Liver (tissue), 8 donors: ENCODE measurements at regions not wholly inside any gene's neighbourhood (a gene's known extent, or its start where the extent isn't known, plus 50 kb on each side); places are given as distances from the start of the nearest gene placed in this dataset.

ENCODE experiments used
- DNase-seq: peaks from one replicate; pipeline ENCODE4 v3.0.0-alpha.2; 2017; ENCODE audit warnings: low spot score
- H3K27ac ChIP-seq, 2 donors: one replicate each; pipeline ENCODE4 v1.7.0; 2013; ENCODE audit warnings: inconsistent platforms in 2 of 2, low read length in 2 of 2, control low read depth in 1 of 2, low read depth in 1 of 2, mild to moderate bottlenecking in 1 of 2
- H3K27me3 ChIP-seq, 4 donors: one replicate each; pipeline versions ENCODE4 v1.6.1 to v1.7.0; 2013; ENCODE audit warnings: low read length in 3 of 4, inconsistent platforms in 1 of 4, mild to moderate bottlenecking in 1 of 4, moderate library complexity in 1 of 4; ENCODE audit not compliant: control insufficient read depth in 4 of 4, insufficient read depth in 4 of 4
- H3K36me3 ChIP-seq, 4 donors: one replicate each; pipeline versions ENCODE4 v1.6.1 to v1.7.0; 2013; ENCODE audit warnings: low read length in 3 of 4, mild to moderate bottlenecking in 3 of 4, low read depth in 1 of 4, moderate library complexity in 1 of 4; ENCODE audit not compliant: control insufficient read depth in 4 of 4, insufficient read depth in 3 of 4
- H3K4me1 ChIP-seq, 4 donors: one replicate each; pipeline versions ENCODE4 v1.6.1 to v1.7.0; 2013; ENCODE audit warnings: low read length in 3 of 4, mild to moderate bottlenecking in 3 of 4, moderate library complexity in 1 of 4; ENCODE audit not compliant: control insufficient read depth in 4 of 4, insufficient read depth in 4 of 4
- H3K4me3 ChIP-seq, 3 donors: one replicate each; pipeline versions ENCODE4 v1.6.1 to v1.7.0; 2013; ENCODE audit warnings: low read length in 3 of 3, control low read depth in 1 of 3, low read depth in 1 of 3, mild to moderate bottlenecking in 1 of 3
- H3K9ac ChIP-seq, 2 donors: one replicate each; pipeline ENCODE4 v1.7.0; 2013; ENCODE audit warnings: low read length in 2 of 2, mild to moderate bottlenecking in 2 of 2, moderate library complexity in 2 of 2, control low read depth in 1 of 2, low read depth in 1 of 2
- H3K9me3 ChIP-seq, 4 donors: one replicate each; pipeline versions ENCODE4 v1.6.1 to v1.7.0; 2013; ENCODE audit warnings: low read length in 3 of 4; ENCODE audit not compliant: control insufficient read depth in 4 of 4
- EGR1 ChIP-seq, 2 donors: IDR thresholded peaks; 2 replicates each; pipeline ENCODE4 v1.6.1; 2016 to 2018; ENCODE audit warnings: antibody characterized with exemption in 2 of 2, low read depth in 2 of 2
- FOXA1 ChIP-seq: IDR thresholded peaks from 2 replicates; pipeline ENCODE4 v1.6.1; 2016; ENCODE audit warnings: antibody characterized with exemption
- FOXA2 ChIP-seq: IDR thresholded peaks from 2 replicates; pipeline ENCODE4 v1.6.1; 2016; ENCODE audit warnings: antibody characterized with exemption
- GABPA ChIP-seq, 2 donors: IDR thresholded peaks in 1 of 2; conservative IDR thresholded peaks in 1 of 2; 2 replicates each; pipeline ENCODE4 v1.6.1; 2016; ENCODE audit warnings: antibody characterized with exemption in 2 of 2, mild to moderate bottlenecking in 1 of 2, moderate library complexity in 1 of 2
- HNF4A ChIP-seq, 2 donors: conservative IDR thresholded peaks; 2 replicates each; pipeline ENCODE4 v1.6.1; 2016; ENCODE audit warnings: antibody characterized with exemption in 2 of 2, mild to moderate bottlenecking in 2 of 2
- HNF4G ChIP-seq: IDR thresholded peaks from 2 replicates; pipeline ENCODE4 v1.6.1; 2016; ENCODE audit warnings: antibody characterized with exemption
- JUND ChIP-seq, 2 donors: IDR thresholded peaks; 2 replicates each; pipeline ENCODE4 v1.6.1; 2016; ENCODE audit warnings: antibody characterized with exemption in 2 of 2
- MAX ChIP-seq: IDR thresholded peaks from 2 replicates; pipeline ENCODE4 v1.6.1; 2016; ENCODE audit warnings: antibody characterized with exemption
- NR2F2 ChIP-seq: IDR thresholded peaks from 2 replicates; pipeline ENCODE4 v1.6.1; 2016; ENCODE audit warnings: antibody characterized with exemption
- RAD21 ChIP-seq, 2 donors: IDR thresholded peaks; 2 replicates each; pipeline ENCODE4 v1.6.1; 2016; ENCODE audit warnings: antibody characterized with exemption in 2 of 2, mild to moderate bottlenecking in 2 of 2
- REST ChIP-seq: IDR thresholded peaks from 2 replicates; pipeline ENCODE4 v1.6.1; 2016; ENCODE audit warnings: antibody characterized with exemption, mild to moderate bottlenecking
- RXRA ChIP-seq, 2 donors: IDR thresholded peaks; 2 replicates each; pipeline ENCODE4 v1.6.1; 2017 to 2018; ENCODE audit warnings: antibody characterized with exemption in 2 of 2, mild to moderate bottlenecking in 1 of 2
- SP1 ChIP-seq: IDR thresholded peaks from 2 replicates; pipeline ENCODE4 v1.6.1; 2018; ENCODE audit warnings: antibody characterized with exemption, mild to moderate bottlenecking
- TAF1 ChIP-seq: conservative IDR thresholded peaks from 2 replicates; pipeline ENCODE4 v1.6.1; 2016; ENCODE audit warnings: antibody characterized with exemption, mild to moderate bottlenecking
- YY1 ChIP-seq: IDR thresholded peaks from 2 replicates; pipeline ENCODE4 v1.6.1; 2016; ENCODE audit warnings: antibody characterized with exemption, mild to moderate bottlenecking
- ZBTB33 ChIP-seq: IDR thresholded peaks from 2 replicates; pipeline ENCODE4 v1.6.1; 2016; ENCODE audit warnings: antibody characterized with exemption
- WGBS: extraction: QIAGEN DNeasy Blood & Tissue Kit; methylation state at CpG from one replicate; pipeline ENCODE4 v1.1.7; 2013; 5-methylcytosine and 5-hydroxymethylcytosine counted together
- TF ChIP-seq, protein P1 (sequence below): IDR thresholded peaks from 2 replicates; pipeline ENCODE4 v1.6.1; 2016; ENCODE audit warnings: antibody characterized with exemption
- TF ChIP-seq, protein P2 (sequence below): fragments of 150-350 bp; IDR thresholded peaks from 2 replicates; pipeline ENCODE4 v1.5.1; 2017; ENCODE audit warnings: improper control_type of control experiment, low read depth, low read length; ENCODE audit not compliant: missing input control
- donor health status: healthy.
- donor health status: healthy.
- donor health status: healthy.
- donor health status: healthy.
- donor health status: healthy.

- no peak for TF ChIP-seq NR2F2
These were observed 731.9 kb upstream of the VRK2 start for GRCh38 chr2:57314682-57315081.

GRCh38 chr2:57330447-57330846 is 716.2 kb upstream of the VRK2 start:
- TF ChIP-seq HNF4G (no peak), TAF1 (no peak), JUND (IDR thresholded peaks at IDR 0.05) (no peak), GABPA (IDR thresholded peaks at IDR 0.05 in 1 of 2, conservative IDR thresholded peaks at IDR 0.05 in 1 of 2) (no peak), NR2F2 (no peak), MAX (no peak), FOXA1 (no peak), YY1 (no peak), HNF4A (conservative IDR thresholded peaks at IDR 0.05) (no peak), SP1 (no peak), REST (no peak), RXRA (IDR thresholded peaks at IDR 0.05) (no peak), ZBTB33 (no peak), RAD21 (IDR thresholded peaks at IDR 0.05) (no peak), FOXA2 (no peak), EGR1 (IDR thresholded peaks at IDR 0.05; ENCODE audit: low read depth in 2 of 2) (no peak)
- TF ChIP-seq, protein P1, sequence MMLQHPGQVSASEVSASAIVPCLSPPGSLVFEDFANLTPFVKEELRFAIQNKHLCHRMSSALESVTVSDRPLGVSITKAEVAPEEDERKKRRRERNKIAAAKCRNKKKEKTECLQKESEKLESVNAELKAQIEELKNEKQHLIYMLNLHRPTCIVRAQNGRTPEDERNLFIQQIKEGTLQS, result no peak
- TF ChIP-seq, protein P2, sequence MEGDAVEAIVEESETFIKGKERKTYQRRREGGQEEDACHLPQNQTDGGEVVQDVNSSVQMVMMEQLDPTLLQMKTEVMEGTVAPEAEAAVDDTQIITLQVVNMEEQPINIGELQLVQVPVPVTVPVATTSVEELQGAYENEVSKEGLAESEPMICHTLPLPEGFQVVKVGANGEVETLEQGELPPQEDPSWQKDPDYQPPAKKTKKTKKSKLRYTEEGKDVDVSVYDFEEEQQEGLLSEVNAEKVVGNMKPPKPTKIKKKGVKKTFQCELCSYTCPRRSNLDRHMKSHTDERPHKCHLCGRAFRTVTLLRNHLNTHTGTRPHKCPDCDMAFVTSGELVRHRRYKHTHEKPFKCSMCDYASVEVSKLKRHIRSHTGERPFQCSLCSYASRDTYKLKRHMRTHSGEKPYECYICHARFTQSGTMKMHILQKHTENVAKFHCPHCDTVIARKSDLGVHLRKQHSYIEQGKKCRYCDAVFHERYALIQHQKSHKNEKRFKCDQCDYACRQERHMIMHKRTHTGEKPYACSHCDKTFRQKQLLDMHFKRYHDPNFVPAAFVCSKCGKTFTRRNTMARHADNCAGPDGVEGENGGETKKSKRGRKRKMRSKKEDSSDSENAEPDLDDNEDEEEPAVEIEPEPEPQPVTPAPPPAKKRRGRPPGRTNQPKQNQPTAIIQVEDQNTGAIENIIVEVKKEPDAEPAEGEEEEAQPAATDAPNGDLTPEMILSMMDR, result no peak
- Histone ChIP-seq H3K36me3 (no peaks in the 10 kb centered on the region), H3K9ac (no peak overlapping the region), H3K4me1 (no peaks in the 10 kb centered on the region), H3K27me3 (no peaks in the 10 kb centered on the region), H3K27ac (no peak overlapping the region), H3K4me3 (no peak overlapping the region), H3K9me3 (no peaks in the 10 kb centered on the region)
- no peak for DNase-seq
- 59% methylated on average over 2 of the region's 2 CpGs for WGBS

More at GRCh38 chr2:57314682-57315081, 731.9 kb upstream of the VRK2 start:
- H3K27ac ChIP-seq, result no peak overlapping the region
- H3K9ac ChIP-seq, result no peak overlapping the region
- H3K36me3 ChIP-seq, result no peaks in the 10 kb centered on the region
- H3K4me3 ChIP-seq, result no peak overlapping the region
- H3K4me1 ChIP-seq, result peaks cover 0 to 3% (median 0%) of the 10 kb centered on the region in 4 donors
- DNase-seq, result no peak
- no peaks in the 10 kb centered on the region for H3K27me3 ChIP-seq
- no peaks in the 10 kb centered on the region for H3K9me3 ChIP-seq
